Activated naive CD8-positive, alpha-beta T cell treated with anti-CD3 and anti-CD28 coated beads for 36 hours (primary cell): ENCODE measurements at regions not wholly inside any gene's neighbourhood (a gene's known extent, or its start where the extent isn't known, plus 50 kb on each side); places are given as distances from the start of the nearest gene placed in this dataset.

Experiments used
- DNase-seq: peaks from one replicate; pipeline ENCODE4 v3.0.0; 2021
- H3K27ac Mint-ChIP-seq: one replicate; pipeline ENCODE4 v1.8.0; 2022; ENCODE audit warnings: mild to moderate bottlenecking, moderate library complexity, mixed read lengths
- H3K27me3 Mint-ChIP-seq: one replicate; pipeline ENCODE4 v1.8.0; 2022; ENCODE audit warnings: mild to moderate bottlenecking, mixed read lengths
- H3K36me3 Mint-ChIP-seq: one replicate; pipeline ENCODE4 v1.8.0; 2021; ENCODE audit warnings: mild to moderate bottlenecking, mixed read lengths
- H3K4me1 Mint-ChIP-seq: one replicate; pipeline ENCODE4 v1.8.0; 2021; ENCODE audit warnings: mixed read lengths
- H3K4me3 Mint-ChIP-seq: one replicate; pipeline ENCODE4 v1.8.0; 2022; ENCODE audit warnings: mild to moderate bottlenecking, moderate library complexity, mixed read lengths
- H3K9me3 Mint-ChIP-seq: one replicate; pipeline ENCODE4 v1.8.0; 2022; ENCODE audit warnings: mixed read lengths

GRCh38 chr7:131004371-131004770 is 270.4 kb upstream of the KLF14 start:
- DNase-seq = no peak
- H3K9me3 Mint-ChIP-seq = peaks cover 16% of the 10 kb centered on the region
- no peaks in the 10 kb centered on the region for H3K27me3 Mint-ChIP-seq
- H3K27ac Mint-ChIP-seq = no peak overlapping the region
- H3K4me1 Mint-ChIP-seq = peaks cover 56% of the 10 kb centered on the region
- H3K36me3 Mint-ChIP-seq = peaks cover 48% of the 10 kb centered on the region
- no peak overlapping the region for H3K4me3 Mint-ChIP-seq

- no peaks in the 10 kb centered on the region for H3K27me3 Mint-ChIP-seq
- H3K4me1 Mint-ChIP-seq = peaks cover 76% of the 10 kb centered on the region
- peaks cover 14% of the 10 kb centered on the region for H3K9me3 Mint-ChIP-seq
- peaks cover 33% of the 10 kb centered on the region for H3K36me3 Mint-ChIP-seq
- peak overlapping the region; percentile 20 for H3K4me3 Mint-ChIP-seq
- H3K27ac Mint-ChIP-seq = peak overlapping the region; percentile 94
- DNase-seq = peak; percentile 52
Measured at GRCh38 chr7:131007439-131008330, 273.7 kb upstream of the KLF14 start.

GRCh38 chr7:131008840-131009711 is 275.1 kb upstream of the KLF14 start:
- DNase-seq = no peak
- peak overlapping the region; percentile 97 for H3K27ac Mint-ChIP-seq
- peak overlapping the region; percentile 49 for H3K4me3 Mint-ChIP-seq
- peaks cover 83% of the 10 kb centered on the region for H3K4me1 Mint-ChIP-seq
- H3K9me3 Mint-ChIP-seq = peaks cover 8% of the 10 kb centered on the region
- H3K36me3 Mint-ChIP-seq = peaks cover 33% of the 10 kb centered on the region
- H3K27me3 Mint-ChIP-seq = no peaks in the 10 kb centered on the region

- DNase-seq = no peak
- Mint-ChIP-seq H3K4me3 (peak overlapping the region; percentile 72), H3K27me3 (no peaks in the 10 kb centered on the region), H3K27ac (peak overlapping the region; percentile 97), H3K36me3 (peaks cover 27% of the 10 kb centered on the region), H3K4me1 (peaks cover 82% of the 10 kb centered on the region), H3K9me3 (peaks cover 5% of the 10 kb centered on the region)
Measured at GRCh38 chr7:131010029-131010716, 276.2 kb upstream of the KLF14 start.

GRCh38 chr7:131010717-131011431 is 276.9 kb upstream of the KLF14 start:
- H3K27ac Mint-ChIP-seq = peak overlapping the region; percentile 97
- DNase-seq = peak; percentile 29
- H3K4me3 Mint-ChIP-seq = peak overlapping the region; percentile 72
- peaks cover 84% of the 10 kb centered on the region for H3K4me1 Mint-ChIP-seq
- H3K27me3 Mint-ChIP-seq = no peaks in the 10 kb centered on the region
- H3K36me3 Mint-ChIP-seq = peaks cover 26% of the 10 kb centered on the region
- no peaks in the 10 kb centered on the region for H3K9me3 Mint-ChIP-seq

GRCh38 chr7:131011432-131011742 is 277.4 kb upstream of the KLF14 start:
- DNase-seq = peak; percentile 42
- no peaks in the 10 kb centered on the region for H3K9me3 Mint-ChIP-seq
- peaks cover 89% of the 10 kb centered on the region for H3K4me1 Mint-ChIP-seq
- no peaks in the 10 kb centered on the region for H3K27me3 Mint-ChIP-seq
- peaks cover 27% of the 10 kb centered on the region for H3K36me3 Mint-ChIP-seq
- H3K4me3 Mint-ChIP-seq = peak overlapping the region; percentile 72
- H3K27ac Mint-ChIP-seq = peak overlapping the region; percentile 97

- Mint-ChIP-seq H3K36me3 (peaks cover 27% of the 10 kb centered on the region), H3K27me3 (no peaks in the 10 kb centered on the region)
Measured at GRCh38 chr7:131011976-131012375, 278.0 kb upstream of the KLF14 start.

GRCh38 chr7:131012477-131013031 is 278.5 kb upstream of the KLF14 start:
- no peaks in the 10 kb centered on the region for H3K9me3 Mint-ChIP-seq
- H3K36me3 Mint-ChIP-seq = peaks cover 30% of the 10 kb centered on the region
- peak overlapping the region; percentile 62 for H3K4me3 Mint-ChIP-seq
- peaks cover 83% of the 10 kb centered on the region for H3K4me1 Mint-ChIP-seq
- no peaks in the 10 kb centered on the region for H3K27me3 Mint-ChIP-seq
- no peak for DNase-seq
- peak overlapping the region; percentile 97 for H3K27ac Mint-ChIP-seq

More at GRCh38 chr7:131011976-131012375, 278.0 kb upstream of the KLF14 start:
- Mint-ChIP-seq H3K4me1 (peaks cover 87% of the 10 kb centered on the region), H3K9me3 (no peaks in the 10 kb centered on the region), H3K4me3 (peak overlapping the region; percentile 65), H3K27ac (peak overlapping the region; percentile 97)
- DNase-seq = no peak

GRCh38 chr7:131013716-131014115 is 279.7 kb upstream of the KLF14 start:
- no peaks in the 10 kb centered on the region for H3K27me3 Mint-ChIP-seq
- DNase-seq = no peak
- H3K9me3 Mint-ChIP-seq = no peaks in the 10 kb centered on the region
- H3K27ac Mint-ChIP-seq = peak overlapping the region; percentile 97
- peaks cover 83% of the 10 kb centered on the region for H3K4me1 Mint-ChIP-seq
- H3K4me3 Mint-ChIP-seq = no peak overlapping the region
- H3K36me3 Mint-ChIP-seq = peaks cover 40% of the 10 kb centered on the region

GRCh38 chr7:131014906-131015656 is 281.1 kb upstream of the KLF14 start:
- H3K4me3 Mint-ChIP-seq = no peak overlapping the region
- no peaks in the 10 kb centered on the region for H3K27me3 Mint-ChIP-seq
- H3K4me1 Mint-ChIP-seq = peaks cover 82% of the 10 kb centered on the region
- DNase-seq = no peak
- H3K27ac Mint-ChIP-seq = peak overlapping the region; percentile 43
- H3K9me3 Mint-ChIP-seq = no peaks in the 10 kb centered on the region
- peaks cover 41% of the 10 kb centered on the region for H3K36me3 Mint-ChIP-seq

GRCh38 chr7:131015657-131015958 is 281.6 kb upstream of the KLF14 start:
- H3K36me3 Mint-ChIP-seq = peaks cover 44% of the 10 kb centered on the region
- H3K4me3 Mint-ChIP-seq = no peak overlapping the region
- DNase-seq = no peak
- H3K27ac Mint-ChIP-seq = peak overlapping the region; percentile 43
- H3K27me3 Mint-ChIP-seq = no peaks in the 10 kb centered on the region
- peaks cover 82% of the 10 kb centered on the region for H3K4me1 Mint-ChIP-seq
- no peaks in the 10 kb centered on the region for H3K9me3 Mint-ChIP-seq

- peaks cover 46% of the 10 kb centered on the region for H3K36me3 Mint-ChIP-seq
- H3K4me3 Mint-ChIP-seq = no peak overlapping the region
- H3K27me3 Mint-ChIP-seq = no peaks in the 10 kb centered on the region
- H3K9me3 Mint-ChIP-seq = no peaks in the 10 kb centered on the region
- H3K27ac Mint-ChIP-seq = peak overlapping the region; percentile 12
- H3K4me1 Mint-ChIP-seq = peaks cover 80% of the 10 kb centered on the region
- DNase-seq = no peak
Measured at GRCh38 chr7:131016230-131016629, 282.2 kb upstream of the KLF14 start.

GRCh38 chr7:131019351-131019750 is 285.3 kb upstream of the KLF14 start:
- peaks cover 52% of the 10 kb centered on the region for H3K36me3 Mint-ChIP-seq
- no peak overlapping the region for H3K27ac Mint-ChIP-seq
- no peak for DNase-seq
- H3K27me3 Mint-ChIP-seq = no peaks in the 10 kb centered on the region
- H3K4me1 Mint-ChIP-seq = peaks cover 74% of the 10 kb centered on the region
- H3K9me3 Mint-ChIP-seq = peaks cover 14% of the 10 kb centered on the region
- H3K4me3 Mint-ChIP-seq = no peak overlapping the region
